ENCODE measurements at regions not wholly inside any gene's neighbourhood (a gene's known extent, or its start where the extent isn't known, plus 50 kb on each side); places are given as distances from the start of the nearest gene placed in this dataset.

- in situ Hi-C loops (cut with MboI; ENCODE audit: low sequenced_read_pairs) (no loop called here), dilution Hi-C loops (cut with HindIII; ENCODE audit: low sequenced_read_pairs, unreplicated experiment) (no loop called here), intact Hi-C loops (cut with micrococcal nuclease) (no loop called here)
- H4K91ac ChIP-seq (ENCODE audit: insufficient read depth, low read depth, low read length), result no peak overlapping the region
- H3K56ac ChIP-seq (ENCODE audit: extremely low read depth, insufficient read depth, low read length), result no peak overlapping the region
- H3K23ac ChIP-seq (ENCODE audit: low read depth, low read length), result no peak overlapping the region
- no peak overlapping the region for H2BK20ac ChIP-seq (ENCODE audit: low read depth, low read length)
- no peaks in the 10 kb centered on the region for H4K20me1 ChIP-seq (ENCODE audit: insufficient read depth, low read length)
- ATAC-seq (ENCODE audit: low read depth) (no peak), DNase-seq (no peak)
- no peak overlapping the region for H3K27ac ChIP-seq (ENCODE audit: insufficient read depth, low read length)
- H2BK120ac ChIP-seq (ENCODE audit: low read depth, low read length), result no peak overlapping the region
- ChIA-PET POLR2A (ENCODE audit: unreplicated experiment) (no interaction called here), CTCF (no interaction called here)
- no peak overlapping the region for H3K9ac ChIP-seq (ENCODE audit: low read depth, low read length)
- no peak overlapping the region for H3K18ac ChIP-seq (ENCODE audit: low read depth, low read length)
- no peaks in the 10 kb centered on the region for H3K36me3 ChIP-seq (ENCODE audit: control insufficient read depth, insufficient read depth, low read length)
- BruUV-seq (replicated peaks), result no TSS peak
- H2BK5ac ChIP-seq (ENCODE audit: low read depth, low read length, poor library complexity, severe bottlenecking), result no peak overlapping the region
- no peak overlapping the region for H2AFZ ChIP-seq (replicated peaks; ENCODE audit: low read length, poor library complexity)
- H3K4me3 ChIP-seq (ENCODE audit: insufficient read depth, low read depth, low read length), result no peak overlapping the region
- no peaks in the 10 kb centered on the region for H3K4me1 ChIP-seq (ENCODE audit: control insufficient read depth, insufficient read depth, low read length)
- no peak overlapping the region for H2BK15ac ChIP-seq (ENCODE audit: low read depth, low read length)
- H3K9me1 ChIP-seq (ENCODE audit: insufficient read depth, low read length), result no peaks in the 10 kb centered on the region
- H3K14ac ChIP-seq (replicated peaks; ENCODE audit: low read depth, low read length), result no peak overlapping the region
- no peak overlapping the region for H3K4ac ChIP-seq (ENCODE audit: low read depth, low read length)
- H3K79me1 ChIP-seq (ENCODE audit: low read depth in 1 of 2, low read length in 2 of 2), result no peaks in the 10 kb centered on the region
- no peaks in the 10 kb centered on the region for H3K27me3 ChIP-seq (ENCODE audit: control insufficient read depth, insufficient read depth, low read length)
- H2AK5ac ChIP-seq (ENCODE audit: low read depth, low read length), result no peak overlapping the region
- WGBS, 2 experiments (ENCODE audit: extremely low coverage in 2 of 2, insufficient read length in 1 of 2), result no CpG with 5 or more reads among the region's 4 CpGs
- no peak overlapping the region for H2AK9ac ChIP-seq (replicated peaks; ENCODE audit: low read depth, low read length, poor library complexity)
- H3K9me3 ChIP-seq (ENCODE audit: control insufficient read depth, insufficient read depth, low read length), result no peaks in the 10 kb centered on the region
- no peak for TF ChIP-seq ELK1 (IDR thresholded peaks at IDR 0.05; ENCODE audit: borderline replicate concordance, low read depth, low read length)
- TF ChIP-seq MAZ (IDR thresholded peaks at IDR 0.05; ENCODE audit: borderline replicate concordance, low read depth, low read length), result no peak
- no peak for TF ChIP-seq RAD21 (IDR thresholded peaks at IDR 0.05; ENCODE audit: low read length)
- TF ChIP-seq RFX5 (IDR thresholded peaks at IDR 0.05; ENCODE audit: low read depth, low read length), result no peak
- TF ChIP-seq, protein P1, sequence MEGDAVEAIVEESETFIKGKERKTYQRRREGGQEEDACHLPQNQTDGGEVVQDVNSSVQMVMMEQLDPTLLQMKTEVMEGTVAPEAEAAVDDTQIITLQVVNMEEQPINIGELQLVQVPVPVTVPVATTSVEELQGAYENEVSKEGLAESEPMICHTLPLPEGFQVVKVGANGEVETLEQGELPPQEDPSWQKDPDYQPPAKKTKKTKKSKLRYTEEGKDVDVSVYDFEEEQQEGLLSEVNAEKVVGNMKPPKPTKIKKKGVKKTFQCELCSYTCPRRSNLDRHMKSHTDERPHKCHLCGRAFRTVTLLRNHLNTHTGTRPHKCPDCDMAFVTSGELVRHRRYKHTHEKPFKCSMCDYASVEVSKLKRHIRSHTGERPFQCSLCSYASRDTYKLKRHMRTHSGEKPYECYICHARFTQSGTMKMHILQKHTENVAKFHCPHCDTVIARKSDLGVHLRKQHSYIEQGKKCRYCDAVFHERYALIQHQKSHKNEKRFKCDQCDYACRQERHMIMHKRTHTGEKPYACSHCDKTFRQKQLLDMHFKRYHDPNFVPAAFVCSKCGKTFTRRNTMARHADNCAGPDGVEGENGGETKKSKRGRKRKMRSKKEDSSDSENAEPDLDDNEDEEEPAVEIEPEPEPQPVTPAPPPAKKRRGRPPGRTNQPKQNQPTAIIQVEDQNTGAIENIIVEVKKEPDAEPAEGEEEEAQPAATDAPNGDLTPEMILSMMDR (conservative IDR thresholded peaks at IDR 0.05; ENCODE audit: low read depth, low read length), result no peak
- TF ChIP-seq CHD1 (IDR thresholded peaks at IDR 0.05; ENCODE audit: low read depth, low read length), result no peak
- no peak for TF ChIP-seq NFE2L2 (IDR thresholded peaks at IDR 0.05; ENCODE audit: low read depth, low read length)
- no peak for TF ChIP-seq USF2 (IDR thresholded peaks at IDR 0.05; ENCODE audit: low read depth, low read length)
- TF ChIP-seq MXI1 (IDR thresholded peaks at IDR 0.05; ENCODE audit: borderline replicate concordance, low read depth, low read length), result no peak
- TF ChIP-seq CEBPB (IDR thresholded peaks at IDR 0.05; ENCODE audit: low read depth, low read length), result no peak
- no peak for TF ChIP-seq POLR2A (IDR thresholded peaks at IDR 0.05; ENCODE audit: low read depth, low read length)
- TF ChIP-seq BHLHE40 (IDR thresholded peaks at IDR 0.05; ENCODE audit: low read depth, low read length), result no peak
- no peak for TF ChIP-seq FOS (IDR thresholded peaks at IDR 0.05; ENCODE audit: low read depth, low read length)
- TF ChIP-seq RCOR1 (IDR thresholded peaks at IDR 0.05; ENCODE audit: insufficient replicate concordance, low read length), result no peak
- TF ChIP-seq MAFK (IDR thresholded peaks at IDR 0.05; ENCODE audit: low read depth, low read length), result no peak
- no peak for TF ChIP-seq SMC3 (IDR thresholded peaks at IDR 0.05; ENCODE audit: low read depth, low read length)
- H4K8ac ChIP-seq (ENCODE audit: low read depth in 2 of 2, low read length in 2 of 2), result no peak overlapping the region
- no peak overlapping the region for H4K5ac ChIP-seq (ENCODE audit: low read depth, low read length)
- H3K4me2 ChIP-seq (ENCODE audit: low read depth, low read length), result no peak overlapping the region
These were observed 153.6 kb upstream of the TYRP1 start for GRCh38 chr9:12539580-12539975.

All from IMR-90 (cell line).